ENCODE measurements at regions not wholly inside any gene's neighbourhood (a gene's known extent, or its start where the extent isn't known, plus 50 kb on each side); places are given as distances from the start of the nearest gene placed in this dataset.

DNA sequence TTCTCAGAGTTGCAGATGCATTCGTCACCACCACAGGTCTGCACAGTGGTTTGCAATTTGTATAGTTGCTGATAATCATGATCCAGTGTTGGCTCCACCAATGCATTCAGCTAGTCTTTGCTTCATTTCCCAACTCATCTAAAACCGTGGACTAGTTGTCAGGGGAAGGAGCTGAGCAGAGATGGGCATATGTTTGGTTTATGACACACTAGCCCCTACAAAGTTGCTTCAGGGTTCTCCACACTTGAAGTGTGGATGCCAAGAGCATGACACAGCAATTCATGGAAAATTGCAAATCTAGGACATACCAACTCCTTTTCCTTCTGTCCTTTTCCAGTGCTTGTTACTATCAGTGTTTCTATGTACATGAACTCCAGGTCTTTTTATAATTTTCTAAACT lies 168.0 kb downstream of the TNFSF13B start:
- DNase-seq (ENCODE audit: low spot score), result no peak

DNA sequence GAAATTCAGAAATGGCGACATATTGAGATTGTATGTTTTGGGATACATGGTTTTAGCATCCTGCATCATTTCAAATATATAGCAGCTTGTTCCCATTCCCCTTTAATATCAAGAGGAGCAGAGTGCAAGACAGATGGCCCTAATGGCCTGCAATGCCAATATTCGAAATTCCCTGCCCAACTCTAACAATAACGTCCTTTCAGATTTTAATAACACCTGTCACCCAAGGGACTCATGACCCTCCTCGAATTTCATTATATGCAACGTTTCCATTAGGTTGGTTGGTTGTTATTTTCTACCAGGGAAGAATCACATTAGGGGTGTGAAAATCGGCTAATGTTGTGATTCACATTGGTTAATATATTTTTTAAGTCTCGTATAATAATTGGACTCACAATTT lies 170.0 kb downstream of the TNFSF13B start:
- no peak for DNase-seq (ENCODE audit: low spot score)

GRCh38 chr13:108444448-108444847 lies 174.9 kb downstream of the TNFSF13B start:
- DNase-seq (ENCODE audit: low spot score), result no peak

DNA sequence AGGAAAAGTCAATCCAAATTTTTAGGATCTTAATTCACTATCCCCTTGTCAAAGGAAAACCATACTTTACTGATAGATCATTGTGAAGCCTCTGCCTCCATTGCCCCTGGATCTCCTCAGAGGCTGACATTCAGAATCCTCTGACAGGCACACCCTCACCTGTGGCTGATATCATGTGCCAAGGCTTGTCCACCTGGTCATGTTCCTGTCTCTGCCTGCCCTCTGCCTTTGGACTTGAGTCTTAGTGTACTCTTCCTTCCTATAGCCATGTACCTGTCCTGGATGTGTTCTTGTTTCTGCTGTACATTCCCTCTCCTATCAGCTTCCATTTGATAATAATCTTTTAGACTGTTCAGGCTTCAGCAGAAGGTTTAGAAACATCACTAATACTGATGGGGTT lies 179.4 kb downstream of the TNFSF13B start:
- DNase-seq (ENCODE audit: low spot score), result no peak

GRCh38 chr13:108451121-108451520 lies 178.3 kb upstream of the MYO16 start:
- no peak for DNase-seq (ENCODE audit: low spot score)

GRCh38 chr13:108455320-108455719 lies 174.1 kb upstream of the MYO16 start:
- no peak for DNase-seq (ENCODE audit: low spot score)

DNA sequence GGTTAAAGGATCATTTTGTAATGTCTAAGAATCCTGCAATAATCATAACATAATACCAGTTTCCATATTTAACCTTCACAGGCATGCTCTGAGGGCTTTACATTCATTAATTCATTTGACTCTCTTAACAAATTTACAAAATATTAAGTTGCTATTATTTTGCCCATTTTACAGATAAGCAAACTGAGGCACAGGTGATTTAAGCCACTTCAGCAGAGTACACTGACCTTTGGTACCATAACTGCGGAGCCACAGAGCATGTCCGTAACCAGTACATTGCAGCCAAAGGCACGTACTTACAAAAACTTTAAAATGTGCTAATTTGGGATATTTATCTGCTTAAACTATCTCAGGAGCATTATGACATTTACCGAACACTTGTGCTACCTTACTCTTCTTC lies 169.4 kb upstream of the MYO16 start:
- no peak for DNase-seq (ENCODE audit: low spot score)

DNA sequence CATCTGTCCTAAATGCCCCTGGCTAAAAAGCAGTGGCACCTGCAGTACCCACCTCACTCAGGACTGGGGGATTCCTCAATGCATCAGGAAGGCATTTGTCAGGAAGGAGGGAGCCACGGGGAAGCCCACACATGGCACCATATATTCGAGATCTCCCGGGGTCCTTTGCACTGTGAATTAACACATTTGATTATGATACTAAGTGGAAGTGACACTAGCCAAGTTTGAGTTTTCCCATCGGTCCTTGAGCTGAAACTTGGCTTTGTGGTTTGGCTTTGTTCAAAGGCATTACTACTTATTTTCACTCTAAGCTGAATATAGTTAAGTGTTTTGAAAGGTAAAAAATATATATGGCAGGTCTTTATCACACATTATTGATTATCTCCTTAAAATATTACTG lies 168.7 kb upstream of the MYO16 start:
- DNase-seq (ENCODE audit: low spot score), result no peak

DNA sequence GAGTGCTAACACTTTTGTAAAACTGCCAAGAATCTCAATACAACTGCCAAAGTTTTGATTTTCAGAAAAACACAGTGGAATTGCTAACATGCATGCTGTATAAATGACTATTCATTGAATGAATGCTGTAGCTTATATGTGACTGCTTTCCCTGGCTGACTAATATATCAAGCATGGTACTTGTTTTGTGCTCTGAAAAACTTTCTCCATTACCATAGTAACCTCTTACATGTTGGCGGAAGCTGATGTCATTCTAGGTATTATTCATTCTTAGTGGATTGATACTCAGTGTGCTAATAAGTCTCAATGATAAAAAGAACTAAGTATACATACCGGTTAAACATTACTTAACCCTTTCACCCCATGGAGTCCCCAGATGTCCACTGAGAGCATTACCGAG lies 166.1 kb upstream of the MYO16 start:
- DNase-seq (ENCODE audit: low spot score), result no peak

DNA sequence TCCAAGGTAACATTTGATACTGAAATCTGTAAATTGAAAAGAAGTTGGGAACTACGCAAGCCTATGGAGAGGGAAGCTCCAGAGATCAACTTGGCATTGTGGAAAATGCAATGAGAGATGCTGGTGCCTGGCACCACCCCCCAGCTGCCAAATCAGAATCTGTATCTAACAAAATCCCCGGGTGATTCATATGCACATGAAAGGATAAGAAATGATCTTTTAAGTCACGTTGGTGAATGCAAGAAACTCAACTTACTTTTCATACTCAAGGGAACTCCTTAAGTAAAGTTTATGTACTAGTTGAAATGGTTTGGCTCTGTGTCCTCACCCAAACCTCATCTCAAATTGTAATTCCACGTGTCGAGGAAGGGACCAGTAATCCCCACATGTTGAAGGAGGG lies 158.5 kb upstream of the MYO16 start:
- DNase-seq (ENCODE audit: low spot score), result no peak

- DNase-seq (ENCODE audit: low spot score), result no peak
These were observed 154.2 kb upstream of the MYO16 start for GRCh38 chr13:108475181-108475580.

- DNase-seq (ENCODE audit: low spot score), result no peak
These were observed 152.0 kb upstream of the MYO16 start for GRCh38 chr13:108477376-108477775.

- no peak for DNase-seq (ENCODE audit: low spot score)
These were observed 151.2 kb upstream of the MYO16 start for GRCh38 chr13:108478179-108478578.

GRCh38 chr13:108483981-108484380 lies 145.4 kb upstream of the MYO16 start:
- DNase-seq (ENCODE audit: low spot score), result no peak

GRCh38 chr13:108486096-108486495 lies 143.3 kb upstream of the MYO16 start:
- no peak for DNase-seq (ENCODE audit: low spot score)

- no peak for DNase-seq (ENCODE audit: low spot score)
These were observed 134.3 kb upstream of the MYO16 start for GRCh38 chr13:108494991-108495645.

GRCh38 chr13:108495646-108496361 lies 133.6 kb upstream of the MYO16 start:
- no peak for DNase-seq (ENCODE audit: low spot score)

DNA sequence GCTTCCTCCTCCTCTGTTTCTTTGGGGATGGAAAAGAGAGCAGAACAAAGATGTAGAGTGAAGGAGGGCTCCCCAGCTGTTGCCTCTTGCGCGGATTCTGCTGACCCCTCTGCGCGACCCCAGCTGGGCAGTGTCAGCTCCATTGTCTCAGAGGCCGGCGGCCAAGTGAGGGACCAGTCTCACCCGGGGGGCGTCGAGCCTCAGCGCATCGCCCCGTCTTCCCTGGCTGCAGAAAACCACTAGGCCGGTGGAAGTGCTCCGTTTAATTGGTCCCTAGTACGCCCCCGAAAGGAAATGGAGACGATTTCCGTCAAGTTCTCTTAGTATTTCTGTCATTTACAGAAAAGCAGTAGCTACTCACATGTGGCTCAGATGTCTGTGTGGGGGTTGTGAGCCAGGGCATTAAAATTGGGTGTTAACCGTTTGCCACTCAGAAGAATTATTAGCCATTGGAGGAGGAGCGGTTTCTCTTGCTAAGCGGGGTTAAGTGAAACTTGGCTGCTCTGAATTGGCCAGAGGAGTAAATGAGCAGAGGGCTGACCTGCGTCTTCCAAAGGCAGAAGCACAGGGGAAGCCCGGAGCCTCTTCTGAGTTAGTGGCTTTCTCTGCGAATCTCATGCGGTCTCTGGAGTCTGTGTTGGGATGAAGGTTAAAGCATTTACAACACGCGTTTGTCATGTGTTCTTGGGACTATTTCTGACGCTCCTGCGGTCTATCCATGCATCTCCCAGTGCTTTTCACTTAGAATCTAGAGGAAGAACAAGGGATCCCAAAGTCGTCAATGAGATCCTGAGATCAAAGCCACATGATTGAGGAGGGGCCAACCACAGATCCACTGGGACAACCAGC lies 132.8 kb upstream of the MYO16 start:
- DNase-seq (ENCODE audit: low spot score), result no peak

GRCh38 chr13:108500711-108501110 lies 128.7 kb upstream of the MYO16 start:
- DNase-seq (ENCODE audit: low spot score), result no peak

- peak; percentile 11 for DNase-seq (ENCODE audit: low spot score)
These were observed 121.1 kb upstream of the MYO16 start for GRCh38 chr13:108508263-108508662.

GRCh38 chr13:108525827-108526226 lies 103.6 kb upstream of the MYO16 start:
- DNase-seq (ENCODE audit: low spot score), result no peak

DNA sequence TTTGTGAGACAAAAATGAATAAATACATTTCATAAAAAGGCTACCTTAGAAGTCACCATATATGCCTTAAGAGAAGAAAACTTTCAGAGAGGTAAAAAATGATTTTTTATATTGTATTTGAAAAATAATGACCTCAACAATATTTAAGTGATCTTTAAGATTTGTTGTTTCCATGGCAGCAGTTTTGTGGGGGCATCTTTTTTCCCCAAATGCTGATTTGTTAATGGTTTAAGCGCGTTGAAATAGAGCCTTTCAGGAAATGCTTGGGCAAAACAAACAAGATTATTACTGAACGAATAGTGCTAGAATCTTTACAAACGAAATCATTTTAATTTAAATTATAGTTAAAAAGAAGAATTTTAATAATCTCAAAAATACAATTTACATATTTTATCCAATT lies 103.1 kb upstream of the MYO16 start:
- no peak for DNase-seq (ENCODE audit: low spot score)

- no peak for DNase-seq (ENCODE audit: low spot score)
These were observed 101.6 kb upstream of the MYO16 start for GRCh38 chr13:108527844-108528243.
